ENCODE measurements at regions not wholly inside any gene's neighbourhood (a gene's known extent, or its start where the extent isn't known, plus 50 kb on each side); places are given as distances from the start of the nearest gene placed in this dataset.

DNA sequence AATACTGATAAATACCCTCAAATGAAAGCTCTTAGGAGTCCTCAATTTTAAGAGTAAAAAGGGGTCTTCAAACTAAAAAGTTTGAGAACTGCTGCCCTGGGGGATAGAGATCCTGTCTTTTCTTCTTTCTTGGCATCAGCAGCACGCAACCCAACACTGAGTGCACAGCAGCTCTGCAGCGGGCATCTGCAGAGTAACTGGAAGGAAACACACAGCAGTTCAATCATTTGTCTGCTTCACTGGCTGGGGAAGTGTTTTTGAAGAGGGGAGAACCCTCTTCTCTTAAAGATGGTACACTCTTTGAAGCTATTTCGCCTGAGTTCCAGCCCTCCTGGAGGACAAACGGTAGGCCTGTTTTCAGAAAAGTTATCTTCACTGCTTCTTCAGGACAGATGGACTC is 193.6 kb downstream of the FGFR2 start:
- no peak for DNase-seq

- no peak for DNase-seq
Observed at GRCh38 chr10:121405096-121405495, 193.1 kb downstream of the FGFR2 start.

DNA sequence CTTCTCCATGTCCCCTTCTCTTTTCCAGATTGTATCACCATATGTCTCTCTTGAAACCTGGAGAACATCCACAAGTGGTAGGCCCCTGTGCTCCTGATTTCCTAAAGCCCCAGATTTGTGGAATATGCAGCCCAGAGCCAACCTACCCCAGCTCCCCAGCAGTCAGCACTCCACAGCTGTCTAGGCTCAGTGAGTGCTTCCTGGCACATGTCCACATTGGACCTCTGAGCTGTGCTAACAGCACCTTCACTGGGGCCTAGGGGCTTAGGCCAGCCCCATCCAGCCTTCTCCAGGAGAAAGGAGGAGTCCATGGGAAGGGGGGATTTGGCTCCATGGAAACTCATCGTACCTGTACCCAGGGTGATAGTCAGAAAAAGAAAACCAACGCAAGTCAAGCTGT is 192.7 kb downstream of the FGFR2 start:
- DNase-seq, result no peak

DNA sequence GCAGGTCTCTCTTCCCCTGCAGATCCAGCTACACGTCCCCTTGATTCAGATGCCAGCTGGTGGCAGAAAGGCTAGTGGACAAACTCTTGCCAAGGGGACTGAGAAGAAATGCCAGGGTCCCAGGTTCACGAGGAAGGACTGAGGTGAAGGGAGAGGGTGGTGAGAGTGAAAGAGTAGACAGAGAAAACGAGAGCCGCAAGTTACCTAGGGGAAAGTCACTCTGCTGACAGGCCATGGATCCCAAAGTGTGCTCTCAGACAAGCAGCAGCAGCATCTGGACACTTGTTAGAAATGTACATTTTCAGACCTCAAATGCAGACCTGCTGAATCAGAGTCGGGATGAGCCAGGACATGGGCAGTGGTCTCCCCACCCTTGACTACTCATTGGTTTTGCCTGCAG is 192.3 kb downstream of the FGFR2 start:
- DNase-seq, result no peak

DNA sequence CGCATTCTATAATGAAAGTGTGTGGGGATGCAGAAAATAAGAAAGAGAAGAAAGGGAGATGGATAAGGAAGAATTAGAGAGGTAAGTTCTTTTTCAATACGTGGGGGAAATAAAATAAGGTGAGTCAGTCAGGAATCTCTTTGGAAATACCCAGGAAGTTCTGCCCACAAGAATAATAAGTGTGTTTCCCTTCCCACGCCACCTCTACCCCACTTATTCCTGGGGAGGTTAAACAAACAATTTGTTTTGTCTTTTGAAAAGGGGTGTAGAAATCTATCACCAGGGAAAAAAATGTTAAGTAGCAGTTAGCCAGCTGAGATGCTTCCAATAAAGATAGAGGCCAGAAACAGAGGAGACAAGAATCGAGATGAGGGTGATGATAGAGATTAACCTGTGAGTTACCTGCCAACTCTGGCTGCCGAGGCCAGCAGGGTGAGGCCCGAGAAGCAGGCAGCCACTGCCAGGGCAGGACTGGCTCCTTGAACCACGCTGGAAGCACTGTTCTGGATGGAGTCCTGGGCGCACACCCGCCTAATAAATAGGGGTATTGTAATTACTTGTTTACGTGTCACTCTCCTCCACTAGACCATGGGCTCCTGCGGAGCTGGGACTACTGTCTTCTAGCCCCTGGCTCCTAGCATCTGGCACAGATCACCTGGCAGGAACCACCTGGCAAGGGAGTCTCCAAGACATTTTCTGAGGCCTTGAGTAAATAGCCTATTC is 191.3 kb downstream of the FGFR2 start:
- DNase-seq, result no peak

DNA sequence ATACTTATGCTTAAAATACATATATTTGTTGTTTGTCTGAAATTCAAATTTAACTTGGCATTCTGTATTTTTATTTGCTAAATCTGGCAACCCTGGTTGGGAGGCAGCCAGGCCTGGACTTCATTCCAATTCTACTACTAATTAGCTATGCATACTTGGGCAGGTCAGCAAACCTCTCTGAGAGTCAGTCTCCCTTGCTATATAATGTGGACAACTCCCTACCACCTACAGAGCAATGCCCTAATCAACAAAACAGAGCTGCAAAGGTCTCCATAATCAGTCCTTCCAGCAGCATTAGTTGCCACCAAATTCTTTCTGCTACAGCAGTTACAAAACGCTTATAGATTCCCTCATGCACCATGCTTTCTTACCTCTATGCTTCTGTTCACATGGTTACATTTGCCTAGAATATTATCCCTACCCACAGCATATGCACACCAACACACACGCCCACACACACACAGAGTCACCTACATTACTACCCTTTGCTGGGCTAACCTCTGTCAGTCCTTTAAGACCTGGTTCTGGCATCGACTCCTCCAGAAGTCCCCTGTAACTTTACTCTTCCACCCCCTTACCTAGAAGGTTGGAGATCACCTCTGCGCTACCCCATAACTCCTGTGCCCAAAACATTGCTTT is 188.7 kb downstream of the FGFR2 start:
- DNase-seq, result no peak

- no peak for DNase-seq
Observed at GRCh38 chr10:121411004-121411403, 187.2 kb downstream of the FGFR2 start.

GRCh38 chr10:121413951-121414350 is 184.3 kb downstream of the FGFR2 start:
- DNase-seq, result no peak

- no peak for DNase-seq
Observed at GRCh38 chr10:121414366-121415062, 183.7 kb downstream of the FGFR2 start.

DNA sequence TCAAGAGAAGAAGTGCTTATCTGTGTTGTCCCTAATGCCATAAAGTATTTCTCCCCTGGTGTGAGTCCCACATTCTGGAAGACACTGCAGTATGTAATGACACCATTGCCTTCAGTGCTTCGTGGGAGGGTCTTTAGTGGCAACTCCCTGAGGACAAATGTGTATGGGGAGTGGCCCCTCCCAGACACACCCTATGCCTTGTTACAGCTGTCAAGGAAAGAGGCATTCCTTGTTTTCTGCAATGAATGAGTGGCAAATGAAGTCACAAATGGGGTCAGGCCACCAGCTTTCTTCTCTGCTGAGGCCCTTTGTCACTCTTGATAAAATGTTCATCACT is 183.2 kb downstream of the FGFR2 start:
- no peak for DNase-seq

DNA sequence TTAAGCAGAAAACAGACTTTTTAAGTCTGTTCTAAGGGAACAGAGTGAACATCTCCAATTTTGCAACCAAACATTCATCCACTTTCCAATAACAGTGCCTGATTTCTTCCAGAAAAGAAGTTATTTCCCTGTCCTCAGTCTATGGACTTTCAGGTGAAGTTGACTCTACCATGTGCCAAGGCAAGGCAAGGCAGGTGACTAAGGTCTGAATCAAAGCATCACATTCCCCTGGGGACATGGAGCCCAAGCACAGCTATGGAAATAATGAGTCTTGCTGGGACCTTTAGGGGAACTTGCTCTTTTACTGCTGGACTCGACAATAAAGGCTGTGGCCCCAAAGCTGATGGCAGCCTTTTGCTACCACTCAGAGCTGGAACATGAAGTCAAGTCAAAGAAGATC is 182.2 kb downstream of the FGFR2 start:
- no peak for DNase-seq

- DNase-seq, result no peak
Observed at GRCh38 chr10:121417298-121417697, 180.9 kb downstream of the FGFR2 start.

DNA sequence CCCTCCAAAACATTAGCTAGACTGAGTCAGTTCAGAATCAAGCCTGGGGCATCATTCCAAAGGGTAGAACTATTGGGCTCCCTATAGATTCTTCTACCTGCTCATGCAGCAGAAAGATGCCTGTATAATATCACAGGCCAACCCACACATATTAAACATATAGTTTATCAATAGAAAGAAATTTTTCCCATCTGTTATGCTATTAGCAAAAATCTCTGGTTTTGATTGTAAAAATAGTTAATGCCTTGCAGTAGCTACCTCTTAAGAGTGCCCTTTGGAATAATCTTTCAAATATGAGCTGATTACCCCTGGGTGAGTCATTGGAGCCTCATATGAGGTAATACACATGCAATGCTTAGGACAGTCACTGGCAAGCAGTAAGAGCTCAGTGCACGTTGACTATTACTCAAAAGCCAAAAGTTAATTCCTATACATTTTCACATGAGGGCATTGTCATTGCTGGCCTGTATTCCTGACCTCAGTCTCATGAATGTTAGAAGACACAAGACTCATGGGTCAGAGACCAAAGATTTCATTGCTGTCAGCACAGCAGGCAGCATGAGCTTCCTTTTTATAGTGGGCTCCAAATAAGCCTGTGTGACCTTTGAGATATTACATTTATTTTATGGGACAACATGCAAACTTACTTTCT is 180.0 kb downstream of the FGFR2 start:
- peak; percentile 19 for DNase-seq

DNA sequence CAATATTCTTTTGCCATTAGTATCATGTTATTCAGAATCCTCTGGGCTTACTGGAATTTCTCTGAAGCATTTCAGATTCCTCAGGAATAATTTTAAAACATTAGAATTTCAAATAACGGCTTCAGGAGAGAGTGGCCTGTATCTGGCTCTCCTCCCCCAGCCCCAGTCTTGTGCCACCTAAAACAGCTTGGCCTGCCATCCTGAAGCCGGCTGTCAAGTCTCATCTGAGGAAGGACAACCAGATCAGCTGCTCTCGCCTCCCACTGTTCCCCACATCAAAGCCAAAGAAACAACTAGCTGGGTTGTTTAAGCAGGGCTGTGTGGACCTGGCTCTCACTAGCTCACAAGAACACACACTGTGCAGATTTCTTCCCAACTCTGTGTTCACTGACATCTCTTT is 178.2 kb downstream of the FGFR2 start:
- no peak for DNase-seq

- DNase-seq, result no peak
Observed at GRCh38 chr10:121422096-121422495, 176.1 kb downstream of the FGFR2 start.

GRCh38 chr10:121425623-121426022 is 172.6 kb downstream of the FGFR2 start:
- no peak for DNase-seq

- DNase-seq, result no peak
Observed at GRCh38 chr10:121426307-121426706, 171.9 kb downstream of the FGFR2 start.
